Fibroblast of lung (primary cell): ENCODE measurements at regions not wholly inside any gene's neighbourhood (a gene's known extent, or its start where the extent isn't known, plus 50 kb on each side); places are given as distances from the start of the nearest gene placed in this dataset.

ENCODE experiments used
- DNase-seq, 2 donors: peaks; one replicate each; pipeline versions ENCODE4 v3.0.0 to v3.0.0-alpha.2; 2010; ENCODE audit warnings: low read depth in 2 of 2
- H2AFZ ChIP-seq: 2 replicates; pipeline ENCODE4 v1.5.1; 2012; ENCODE audit warnings: low read length, control low read depth, inconsistent platforms
- H3K27ac ChIP-seq: 2 replicates; pipeline ENCODE4 v1.5.1; 2011; ENCODE audit warnings: low read length, control low read depth; ENCODE audit not compliant: insufficient read depth
- H3K27me3 ChIP-seq: 2 replicates; pipeline ENCODE4 v1.5.1; 2011; ENCODE audit warnings: mild to moderate bottlenecking, low read length; ENCODE audit not compliant: control insufficient read depth, insufficient read depth
- H3K36me3 ChIP-seq: 2 replicates; pipeline ENCODE4 v1.5.1; 2011; ENCODE audit warnings: low read length; ENCODE audit not compliant: control insufficient read depth, insufficient read depth
- H3K4me1 ChIP-seq: 2 replicates; pipeline ENCODE4 v1.5.1; 2011; ENCODE audit warnings: low read length; ENCODE audit not compliant: control insufficient read depth, insufficient read depth; ENCODE audit errors: extremely low read depth
- H3K4me2 ChIP-seq: 2 replicates; pipeline ENCODE4 v1.5.1; 2011; ENCODE audit warnings: low read length, control low read depth; ENCODE audit not compliant: insufficient read depth; ENCODE audit errors: extremely low read depth
- H3K4me3 ChIP-seq, 4 experiments: fragments of 200-600 bp in 1 of 4; sonication (generic) in 1 of 4; replicated peaks in 1 of 4; 2 replicates each; pipeline ENCODE4 v1.5.1; 2011 to 2016; ENCODE audit warnings: low read length in 4 of 4, low read depth in 3 of 4, mild to moderate bottlenecking in 3 of 4, control low read depth in 2 of 4, inconsistent platforms in 1 of 4, mixed read lengths in 1 of 4; ENCODE audit not compliant: insufficient read depth in 1 of 4; ENCODE audit errors: control extremely low read depth in 1 of 4
- H3K79me2 ChIP-seq: 2 replicates; pipeline ENCODE4 v1.5.1; 2012; ENCODE audit warnings: mild to moderate bottlenecking, low read length, inconsistent platforms; ENCODE audit not compliant: control insufficient read depth, insufficient read depth
- H3K9ac ChIP-seq: 2 replicates; pipeline ENCODE4 v1.5.1; 2011; ENCODE audit warnings: mild to moderate bottlenecking, low read length, control low read depth; ENCODE audit not compliant: insufficient read depth
- H3K9me3 ChIP-seq: 2 replicates; pipeline ENCODE4 v1.5.1; 2012; ENCODE audit warnings: low read depth, low read length; ENCODE audit not compliant: control insufficient read depth, insufficient read depth
- H4K20me1 ChIP-seq: 2 replicates; pipeline ENCODE4 v1.5.1; 2011; ENCODE audit warnings: low read length; ENCODE audit not compliant: control insufficient read depth, insufficient read depth; ENCODE audit errors: extremely low read depth
- CTCF ChIP-seq, 2 donors: IDR thresholded peaks in 1 of 2; conservative IDR thresholded peaks in 1 of 2; 1 replicate in 1 of 2; 2 replicates in 1 of 2; pipeline ENCODE4 v1.5.1; 2011 to 2012; ENCODE audit warnings: low read length in 2 of 2, control low read depth in 1 of 2, inconsistent platforms in 1 of 2, low read depth in 1 of 2, mild to moderate bottlenecking in 1 of 2
- EZH2 ChIP-seq: IDR thresholded peaks from 2 replicates; pipeline ENCODE4 v1.5.1; 2012; ENCODE audit warnings: low read length, control low read depth, mild to moderate bottlenecking; ENCODE audit errors: missing control alignments

- no peak overlapping the region for H2AFZ ChIP-seq
- no peak for DNase-seq
- no peaks in the 10 kb centered on the region for H3K36me3 ChIP-seq
- no peaks in the 10 kb centered on the region for H3K4me1 ChIP-seq
- H3K27me3 ChIP-seq, result no peaks in the 10 kb centered on the region
- H3K9ac ChIP-seq, result no peak overlapping the region
- H4K20me1 ChIP-seq, result no peaks in the 10 kb centered on the region
- H3K9me3 ChIP-seq, result no peaks in the 10 kb centered on the region
- H3K4me3 ChIP-seq, result no peak overlapping the region
- H3K4me2 ChIP-seq, result no peak overlapping the region
- no peak overlapping the region for H3K27ac ChIP-seq
- TF ChIP-seq CTCF (conservative IDR thresholded peaks at IDR 0.05 in 1 of 2, IDR thresholded peaks at IDR 0.05 in 1 of 2; ENCODE audit: low read depth in 1 of 2, low read length in 2 of 2), result no peak
- TF ChIP-seq EZH2, result no peak
- no peaks in the 10 kb centered on the region for H3K79me2 ChIP-seq
These were observed 1284.1 kb downstream of the AACS start for GRCh38 chr12:126349383-126349782.

- no peak overlapping the region for H3K4me3 ChIP-seq
- no peaks in the 10 kb centered on the region for H3K9me3 ChIP-seq
- no peaks in the 10 kb centered on the region for H3K27me3 ChIP-seq
- no peak overlapping the region for H3K9ac ChIP-seq
- no peaks in the 10 kb centered on the region for H4K20me1 ChIP-seq
- TF ChIP-seq EZH2 (no peak), CTCF (conservative IDR thresholded peaks at IDR 0.05 in 1 of 2, IDR thresholded peaks at IDR 0.05 in 1 of 2; ENCODE audit: low read depth in 1 of 2, low read length in 2 of 2) (no peak)
- no peak overlapping the region for H3K4me2 ChIP-seq
- H3K36me3 ChIP-seq, result no peaks in the 10 kb centered on the region
- no peak overlapping the region for H2AFZ ChIP-seq
- no peaks in the 10 kb centered on the region for H3K4me1 ChIP-seq
- H3K79me2 ChIP-seq, result no peaks in the 10 kb centered on the region
- H3K27ac ChIP-seq, result no peak overlapping the region
- peak; percentile 2 to 58 for DNase-seq
These were observed 1288.4 kb downstream of the AACS start for GRCh38 chr12:126353604-126354003.

- H3K4me3 ChIP-seq, result no peak overlapping the region
- H3K27ac ChIP-seq, result no peak overlapping the region
- H3K36me3 ChIP-seq, result no peaks in the 10 kb centered on the region
- no peak overlapping the region for H2AFZ ChIP-seq
- no peak for TF ChIP-seq CTCF (conservative IDR thresholded peaks at IDR 0.05 in 1 of 2, IDR thresholded peaks at IDR 0.05 in 1 of 2; ENCODE audit: low read depth in 1 of 2, low read length in 2 of 2)
- TF ChIP-seq EZH2, result no peak
- no peaks in the 10 kb centered on the region for H3K4me1 ChIP-seq
- no peak overlapping the region for H3K9ac ChIP-seq
- H3K79me2 ChIP-seq, result no peaks in the 10 kb centered on the region
- DNase-seq, result no peak
- no peaks in the 10 kb centered on the region for H3K27me3 ChIP-seq
- H4K20me1 ChIP-seq, result no peaks in the 10 kb centered on the region
- H3K9me3 ChIP-seq, result no peaks in the 10 kb centered on the region
- no peak overlapping the region for H3K4me2 ChIP-seq
These were observed 1289.4 kb downstream of the AACS start for GRCh38 chr12:126354633-126355032.
